H9 (cell line): ENCODE measurements at regions not wholly inside any gene's neighbourhood (a gene's known extent, or its start where the extent isn't known, plus 50 kb on each side); places are given as distances from the start of the nearest gene placed in this dataset.

Experiments used
- DNase-seq: peaks from one replicate; pipeline ENCODE4 v3.0.0-alpha.2; 2017
- H2AFZ ChIP-seq: one replicate; pipeline ENCODE4 v1.6.1; 2013; ENCODE audit warnings: mild to moderate bottlenecking, low read length, control low read depth, moderate library complexity
- H2AK5ac ChIP-seq: 2 replicates; pipeline ENCODE4 v1.6.1; 2013; ENCODE audit warnings: low read length, control low read depth, mixed read lengths; ENCODE audit not compliant: insufficient read length
- H2BK120ac ChIP-seq: one replicate; pipeline ENCODE4 v1.6.1; 2013; ENCODE audit warnings: low read depth, mild to moderate bottlenecking, low read length, control low read depth, inconsistent platforms; ENCODE audit not compliant: poor library complexity, severe bottlenecking
- H2BK12ac ChIP-seq: 2 replicates; pipeline ENCODE4 v1.6.1; 2013; ENCODE audit warnings: low read length, control low read depth, mixed read lengths, low read depth; ENCODE audit not compliant: insufficient read length
- H2BK15ac ChIP-seq: 2 replicates; pipeline ENCODE4 v1.6.1; 2013; ENCODE audit warnings: low read depth, low read length, control low read depth
- H2BK20ac ChIP-seq: one replicate; pipeline ENCODE4 v1.6.1; 2013; ENCODE audit warnings: low read depth, mild to moderate bottlenecking, low read length, control low read depth, inconsistent platforms; ENCODE audit not compliant: poor library complexity, severe bottlenecking
- H2BK5ac ChIP-seq: 2 replicates; pipeline ENCODE4 v1.6.1; 2013; ENCODE audit warnings: low read length, control low read depth, mixed read lengths; ENCODE audit not compliant: insufficient read length
- H3K14ac ChIP-seq: 2 replicates; pipeline ENCODE4 v1.6.1; 2013; ENCODE audit warnings: low read length, control low read depth; ENCODE audit not compliant: insufficient read depth
- H3K18ac ChIP-seq: 2 replicates; pipeline ENCODE4 v1.6.1; 2013; ENCODE audit warnings: low read depth, mild to moderate bottlenecking, mixed read lengths, low read length, control low read depth; ENCODE audit not compliant: insufficient read length
- H3K23ac ChIP-seq: 2 replicates; pipeline ENCODE4 v1.6.1; 2013; ENCODE audit warnings: low read length, control low read depth, mixed read lengths, low read depth; ENCODE audit not compliant: insufficient read length
- H3K23me2 ChIP-seq: 2 replicates; pipeline ENCODE4 v1.6.1; 2013; ENCODE audit warnings: low read depth, mild to moderate bottlenecking, mixed read lengths, low read length, control low read depth; ENCODE audit not compliant: insufficient read length, poor library complexity, severe bottlenecking
- H3K27ac ChIP-seq: 2 replicates; pipeline ENCODE4 v1.5.1; 2013; ENCODE audit warnings: low read length, control low read depth, mixed read lengths, low read depth; ENCODE audit not compliant: insufficient read length
- H3K27me3 ChIP-seq: 2 replicates; pipeline ENCODE4 v1.6.1; 2013; ENCODE audit warnings: low read length, control low read depth, inconsistent platforms; ENCODE audit not compliant: insufficient read depth
- H3K4ac ChIP-seq: 2 replicates; pipeline ENCODE4 v1.6.1; 2013; ENCODE audit warnings: low read depth, mild to moderate bottlenecking, control low read depth, inconsistent platforms, low read length, moderate library complexity
- H3K4me1 ChIP-seq: 2 replicates; pipeline ENCODE4 v1.6.1; 2013; ENCODE audit warnings: low read length, control low read depth, inconsistent platforms; ENCODE audit not compliant: insufficient read depth
- H3K4me2 ChIP-seq: 2 replicates; pipeline ENCODE4 v1.6.1; 2013; ENCODE audit warnings: low read length, control low read depth, mixed read lengths; ENCODE audit not compliant: insufficient read length, insufficient read depth
- H3K56ac ChIP-seq: 2 replicates; pipeline ENCODE4 v1.6.1; 2013; ENCODE audit warnings: low read depth, mild to moderate bottlenecking, mixed read lengths, low read length, control low read depth; ENCODE audit not compliant: insufficient read length
- H3K79me1 ChIP-seq: 2 replicates; pipeline ENCODE4 v1.6.1; 2013; ENCODE audit warnings: low read depth, mild to moderate bottlenecking, moderate library complexity, low read length, control low read depth, inconsistent platforms; ENCODE audit not compliant: insufficient read depth, poor library complexity, severe bottlenecking
- H3K79me2 ChIP-seq: 2 replicates; pipeline ENCODE4 v1.6.1; 2013; ENCODE audit warnings: low read length, control low read depth, inconsistent platforms; ENCODE audit not compliant: insufficient read depth
- H3K9ac ChIP-seq: 2 replicates; pipeline ENCODE4 v1.6.1; 2013; ENCODE audit warnings: low read length, control low read depth, mixed read lengths; ENCODE audit not compliant: insufficient read length; ENCODE audit errors: extremely low read depth
- H3K9me3 ChIP-seq: one replicate; pipeline ENCODE4 v1.6.1; 2013; ENCODE audit warnings: low read depth, low read length, inconsistent platforms; ENCODE audit not compliant: control insufficient read depth
- H3T11ph ChIP-seq: one replicate; pipeline ENCODE4 v1.6.1; 2013; ENCODE audit warnings: mild to moderate bottlenecking, low read length, control low read depth, inconsistent platforms
- H4K20me1 ChIP-seq: one replicate; pipeline ENCODE4 v1.6.1; 2013; ENCODE audit not compliant: control insufficient read depth, insufficient read length, insufficient read depth
- H4K5ac ChIP-seq: 2 replicates; pipeline ENCODE4 v1.6.1; 2013; ENCODE audit warnings: low read depth, mild to moderate bottlenecking, mixed read lengths, low read length, control low read depth; ENCODE audit not compliant: insufficient read length
- H4K8ac ChIP-seq: replicated peaks from 2 replicates; pipeline ENCODE4 v1.6.1; 2013; ENCODE audit warnings: low read length, control low read depth, mixed read lengths, low read depth; ENCODE audit not compliant: insufficient read length
- H4K91ac ChIP-seq: 2 replicates; pipeline ENCODE4 v1.6.1; 2013; ENCODE audit warnings: low read depth, mild to moderate bottlenecking, moderate library complexity, mixed read lengths, low read length, control low read depth; ENCODE audit not compliant: insufficient read length
- H3K27ac Mint-ChIP-seq, 3 experiments: 2 replicates in 2 of 3; 3 replicates in 1 of 3; pipeline ENCODE4 v1.8.0; 2020 to 2021; ENCODE audit warnings: mixed read lengths in 3 of 3, mild to moderate bottlenecking in 1 of 3, moderate library complexity in 1 of 3
- H3K27me3 Mint-ChIP-seq: 2 replicates; pipeline ENCODE4 v1.8.0; 2021; ENCODE audit warnings: low read depth, mild to moderate bottlenecking, moderate library complexity, mixed read lengths
- H3K36me3 Mint-ChIP-seq, 3 experiments: 2 replicates in 2 of 3; 3 replicates in 1 of 3; pipeline ENCODE4 v1.8.0; 2020 to 2021; ENCODE audit warnings: low read depth in 3 of 3, mixed read lengths in 3 of 3; ENCODE audit not compliant: insufficient read depth in 1 of 3
- H3K4me1 Mint-ChIP-seq, 2 experiments: 2 replicates each; pipeline ENCODE4 v1.8.0; 2020; ENCODE audit warnings: mixed read lengths in 2 of 2
- H3K4me3 Mint-ChIP-seq, 2 experiments: 2 replicates in 1 of 2; 3 replicates in 1 of 2; pipeline ENCODE4 v1.8.0; 2020 to 2021; ENCODE audit warnings: mild to moderate bottlenecking in 2 of 2, mixed read lengths in 2 of 2, moderate library complexity in 1 of 2
- H3K9me3 Mint-ChIP-seq, 2 experiments: 2 replicates in 1 of 2; 3 replicates in 1 of 2; pipeline ENCODE4 v1.8.0; 2020; ENCODE audit warnings: mild to moderate bottlenecking in 2 of 2, mixed read lengths in 2 of 2, moderate library complexity in 1 of 2
- WGBS: extraction: QIAGEN DNeasy Blood & Tissue Kit; methylation state at CpG from one replicate; pipeline ENCODE4 v1.1.7; 2013; ENCODE audit warnings: missing lambda C conversion rate, low lambda C conversion rate, mixed read lengths; ENCODE audit not compliant: insufficient read length; ENCODE audit errors: extremely low coverage; 5-methylcytosine and 5-hydroxymethylcytosine counted together
- TF ChIP-seq, protein P1 (sequence below): fragments of 200-600 bp; sonication (generic); conservative IDR thresholded peaks from 3 replicates; pipeline ENCODE4 v1.8.0; 2021; ENCODE audit warnings: antibody characterized with exemption, mild to moderate bottlenecking

DNA sequence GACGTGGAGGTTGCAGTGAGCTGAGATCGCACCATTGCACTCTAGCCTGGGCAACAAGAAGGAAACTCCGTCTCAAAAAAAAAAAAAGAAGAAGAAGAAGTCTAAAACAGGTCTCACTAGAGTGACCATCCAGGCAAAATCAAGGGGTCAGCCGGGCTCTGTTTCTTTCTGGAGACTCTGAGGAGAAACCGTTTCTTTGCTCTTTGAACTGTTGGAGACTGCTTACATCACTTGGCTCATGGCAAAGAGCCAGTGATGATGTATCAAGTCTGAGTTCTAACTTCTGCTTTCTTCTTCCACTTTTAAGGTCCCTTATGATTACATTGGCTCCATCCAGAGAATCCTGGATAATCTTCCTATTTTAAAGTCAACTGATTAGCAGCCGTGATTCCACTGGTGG is 306.8 kb downstream of the WDR11 start:
- TF ChIP-seq, protein P1, sequence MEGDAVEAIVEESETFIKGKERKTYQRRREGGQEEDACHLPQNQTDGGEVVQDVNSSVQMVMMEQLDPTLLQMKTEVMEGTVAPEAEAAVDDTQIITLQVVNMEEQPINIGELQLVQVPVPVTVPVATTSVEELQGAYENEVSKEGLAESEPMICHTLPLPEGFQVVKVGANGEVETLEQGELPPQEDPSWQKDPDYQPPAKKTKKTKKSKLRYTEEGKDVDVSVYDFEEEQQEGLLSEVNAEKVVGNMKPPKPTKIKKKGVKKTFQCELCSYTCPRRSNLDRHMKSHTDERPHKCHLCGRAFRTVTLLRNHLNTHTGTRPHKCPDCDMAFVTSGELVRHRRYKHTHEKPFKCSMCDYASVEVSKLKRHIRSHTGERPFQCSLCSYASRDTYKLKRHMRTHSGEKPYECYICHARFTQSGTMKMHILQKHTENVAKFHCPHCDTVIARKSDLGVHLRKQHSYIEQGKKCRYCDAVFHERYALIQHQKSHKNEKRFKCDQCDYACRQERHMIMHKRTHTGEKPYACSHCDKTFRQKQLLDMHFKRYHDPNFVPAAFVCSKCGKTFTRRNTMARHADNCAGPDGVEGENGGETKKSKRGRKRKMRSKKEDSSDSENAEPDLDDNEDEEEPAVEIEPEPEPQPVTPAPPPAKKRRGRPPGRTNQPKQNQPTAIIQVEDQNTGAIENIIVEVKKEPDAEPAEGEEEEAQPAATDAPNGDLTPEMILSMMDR, result no peak
- Mint-ChIP-seq H3K36me3 (peaks cover 0 to 5% (median 2%) of the 10 kb centered on the region in 3 experiments; a peak in 3 of 7 replicates), H3K27ac (no peak overlapping the region), H3K9me3 (peaks cover 3 to 12% of the 10 kb centered on the region in 2 experiments), H3K4me3 (no peak overlapping the region), H3K4me1 (peaks cover 7% of the 10 kb centered on the region in 2 experiments), H3K27me3 (peaks cover 3% of the 10 kb centered on the region)
- Histone ChIP-seq H3K79me2 (no peaks in the 10 kb centered on the region), H4K8ac (no peak overlapping the region), H4K91ac (no peak overlapping the region), H2BK15ac (no peak overlapping the region), H3K9ac (no peak overlapping the region), H3K23me2 (no peaks in the 10 kb centered on the region), H3K27ac (no peak overlapping the region), H3K9me3 (no peaks in the 10 kb centered on the region), H3T11ph (no peak overlapping the region), H4K20me1 (no peaks in the 10 kb centered on the region), H3K4me2 (no peak overlapping the region), H3K79me1 (no peaks in the 10 kb centered on the region), H3K4me1 (no peaks in the 10 kb centered on the region), H4K5ac (no peak overlapping the region), H2BK5ac (no peak overlapping the region), H2BK20ac (no peak overlapping the region), H2BK120ac (no peak overlapping the region), H2BK12ac (no peak overlapping the region), H3K23ac (no peak overlapping the region), H2AK5ac (no peak overlapping the region), H2AFZ (no peak overlapping the region), H3K18ac (no peak overlapping the region), H3K14ac (no peak overlapping the region), H3K27me3 (no peaks in the 10 kb centered on the region), H3K4ac (no peak overlapping the region), H3K56ac (no peak overlapping the region)
- no peak for DNase-seq
- no CpG with 5 or more reads among the region's 6 CpGs for WGBS
